ENCODE measurements at regions not wholly inside any gene's neighbourhood (a gene's known extent, or its start where the extent isn't known, plus 50 kb on each side); places are given as distances from the start of the nearest gene placed in this dataset.

DNA sequence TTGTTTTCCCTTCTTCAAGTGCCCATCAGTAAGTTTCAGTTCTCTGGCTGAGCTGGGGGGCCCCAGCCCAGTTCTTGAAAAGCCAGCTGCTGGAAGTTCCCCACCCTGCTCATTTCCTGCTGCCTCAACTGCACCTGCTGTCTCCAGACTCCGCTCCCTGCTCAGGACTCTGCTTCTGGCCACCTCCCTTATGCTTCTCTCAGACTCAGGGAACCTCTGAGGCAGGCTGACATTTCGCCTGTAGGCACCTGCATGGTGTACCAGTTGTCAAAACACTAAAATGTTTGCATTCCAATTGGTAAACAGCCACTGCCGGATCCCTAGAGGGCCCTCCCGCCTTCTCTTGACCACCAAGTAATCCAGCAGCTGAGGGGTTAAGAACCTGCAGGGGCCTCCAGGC is 136.5 kb upstream of the VRK1 start:
- DNase-seq (no peak), ATAC-seq (ENCODE audit: low read depth) (no peak)
- Histone ChIP-seq H3K4me2 (replicated peaks; ENCODE audit: low read depth, low read length, poor library complexity, severe bottlenecking) (no peak overlapping the region), H3K4me1 (ENCODE audit: control insufficient read depth in 2 of 2, insufficient read depth in 2 of 2, low read length in 2 of 2) (no peaks in the 10 kb centered on the region), H3K79me2 (ENCODE audit: control insufficient read depth, insufficient read depth, low read length) (no peaks in the 10 kb centered on the region), H3K4me3 (ENCODE audit: control extremely low read depth in 1 of 5, extremely low read depth in 1 of 5, insufficient read depth in 1 of 5, low read depth in 2 of 5, low read length in 4 of 5) (no peak overlapping the region), H3K36me3 (replicated peaks in 1 of 2; ENCODE audit: control extremely low read depth in 1 of 2, control insufficient read depth in 1 of 2, extremely low read depth in 1 of 2, insufficient read depth in 2 of 2, low read length in 1 of 2) (no peaks in the 10 kb centered on the region), H3K9me3 (ENCODE audit: control extremely low read depth in 1 of 3, control insufficient read depth in 2 of 3, insufficient read depth in 1 of 3, low read length in 2 of 3) (peaks cover 4 to 13% (median 10%) of the 10 kb centered on the region in 3 donors), H2AFZ (ENCODE audit: insufficient read depth, low read depth, low read length, poor library complexity, severe bottlenecking) (no peak overlapping the region), H3K9ac (ENCODE audit: low read length) (no peak overlapping the region), H4K20me1 (ENCODE audit: control insufficient read depth, insufficient read depth, low read length, poor library complexity, severe bottlenecking) (no peaks in the 10 kb centered on the region), H3K27ac (ENCODE audit: low read length in 2 of 2) (no peak overlapping the region), H3K27me3 (replicated peaks in 1 of 4; ENCODE audit: control extremely low read depth in 1 of 4, control insufficient read depth in 3 of 4, insufficient read depth in 4 of 4, low read length in 3 of 4) (peaks cover 0 to 14% (median 5%) of the 10 kb centered on the region in 4 experiments)
- Mint-ChIP-seq H3K9me3 (ENCODE audit: insufficient read depth) (peaks cover 8% of the 10 kb centered on the region), H3K27me3 (peaks cover 20% of the 10 kb centered on the region), H3K4me3 (no peak overlapping the region), H3K4me1 (peaks cover 2% of the 10 kb centered on the region), H3K27ac (no peak overlapping the region)
- 62% methylated on average over 4 of the region's 4 CpGs for WGBS (ENCODE audit: insufficient coverage)
- intact Hi-C loops (cut with micrococcal nuclease): no loop called here
- CTCF ChIA-PET: interaction anchor here (1.3 kb wide), 1 partner anchor 9 kb away, joined by 3 read pairs; no protein-coding TSS in a partner anchor
- TF ChIP-seq, protein P1, sequence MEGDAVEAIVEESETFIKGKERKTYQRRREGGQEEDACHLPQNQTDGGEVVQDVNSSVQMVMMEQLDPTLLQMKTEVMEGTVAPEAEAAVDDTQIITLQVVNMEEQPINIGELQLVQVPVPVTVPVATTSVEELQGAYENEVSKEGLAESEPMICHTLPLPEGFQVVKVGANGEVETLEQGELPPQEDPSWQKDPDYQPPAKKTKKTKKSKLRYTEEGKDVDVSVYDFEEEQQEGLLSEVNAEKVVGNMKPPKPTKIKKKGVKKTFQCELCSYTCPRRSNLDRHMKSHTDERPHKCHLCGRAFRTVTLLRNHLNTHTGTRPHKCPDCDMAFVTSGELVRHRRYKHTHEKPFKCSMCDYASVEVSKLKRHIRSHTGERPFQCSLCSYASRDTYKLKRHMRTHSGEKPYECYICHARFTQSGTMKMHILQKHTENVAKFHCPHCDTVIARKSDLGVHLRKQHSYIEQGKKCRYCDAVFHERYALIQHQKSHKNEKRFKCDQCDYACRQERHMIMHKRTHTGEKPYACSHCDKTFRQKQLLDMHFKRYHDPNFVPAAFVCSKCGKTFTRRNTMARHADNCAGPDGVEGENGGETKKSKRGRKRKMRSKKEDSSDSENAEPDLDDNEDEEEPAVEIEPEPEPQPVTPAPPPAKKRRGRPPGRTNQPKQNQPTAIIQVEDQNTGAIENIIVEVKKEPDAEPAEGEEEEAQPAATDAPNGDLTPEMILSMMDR (IDR thresholded peaks at IDR 0.05): no peak
- no peak for TF ChIP-seq EZH2 (IDR thresholded peaks at IDR 0.05; ENCODE audit: borderline replicate concordance, insufficient read depth, low read depth, low read length, poor library complexity, severe bottlenecking)
- POLR2A ChIA-PET: no interaction called here

DNA sequence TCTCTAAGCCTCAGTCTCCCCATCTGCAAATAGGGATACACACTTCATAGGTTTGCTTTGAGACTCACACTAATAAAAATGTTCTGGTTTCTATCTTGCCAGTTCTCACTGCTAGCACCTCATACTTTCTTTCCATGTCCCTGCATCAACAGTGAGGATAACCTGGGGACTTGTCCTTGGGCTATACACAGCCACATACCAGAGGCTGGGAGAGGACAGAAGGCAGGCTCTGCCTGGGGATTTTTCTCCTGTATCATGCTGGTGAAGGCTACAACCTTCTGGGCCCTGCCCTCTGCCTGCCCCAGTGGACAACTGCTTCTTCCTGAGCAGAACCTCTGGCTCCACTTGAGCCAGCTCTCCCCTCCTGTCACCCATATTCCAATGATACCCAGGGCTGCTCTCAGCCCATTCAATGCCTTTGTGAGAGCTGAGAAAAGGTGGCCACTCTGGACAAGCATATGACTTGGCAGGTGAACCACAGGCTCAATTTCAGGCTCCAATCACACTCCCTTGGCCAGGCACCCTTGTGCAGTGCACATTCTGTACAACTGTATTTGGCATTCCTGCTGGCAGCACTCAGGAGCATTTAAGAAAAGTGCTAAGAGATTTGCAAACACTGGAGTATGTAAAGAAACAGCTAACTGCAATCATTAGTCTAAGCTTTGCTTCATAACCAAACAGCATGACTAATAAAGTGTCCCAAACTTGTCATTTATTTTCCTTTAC is 135.8 kb upstream of the VRK1 start:
- CTCF ChIA-PET: no interaction called here

More for the DNA sequence above, 135.8 kb upstream of the VRK1 start:
- Mint-ChIP-seq H3K9me3 (ENCODE audit: insufficient read depth) (peaks cover 8% of the 10 kb centered on the region), H3K4me1 (peaks cover 2% of the 10 kb centered on the region), H3K27ac (no peak overlapping the region), H3K27me3 (peaks cover 20% of the 10 kb centered on the region), H3K4me3 (no peak overlapping the region)
- no peak overlapping the region for H3K4me2 ChIP-seq (replicated peaks; ENCODE audit: low read depth, low read length, poor library complexity, severe bottlenecking)
- H3K79me2 ChIP-seq (ENCODE audit: control insufficient read depth, insufficient read depth, low read length): no peaks in the 10 kb centered on the region
- peaks cover 3 to 11% (median 11%) of the 10 kb centered on the region in 3 donors for H3K9me3 ChIP-seq (ENCODE audit: control extremely low read depth in 1 of 3, control insufficient read depth in 2 of 3, insufficient read depth in 1 of 3, low read length in 2 of 3)
- no peak overlapping the region for H3K27ac ChIP-seq (ENCODE audit: low read length in 2 of 2)
- no peak overlapping the region for H2AFZ ChIP-seq (ENCODE audit: insufficient read depth, low read depth, low read length, poor library complexity, severe bottlenecking)
- H3K9ac ChIP-seq (ENCODE audit: low read length): no peak overlapping the region
- no peaks in the 10 kb centered on the region for H3K36me3 ChIP-seq (replicated peaks in 1 of 2; ENCODE audit: control extremely low read depth in 1 of 2, control insufficient read depth in 1 of 2, extremely low read depth in 1 of 2, insufficient read depth in 2 of 2, low read length in 1 of 2)
- no peak overlapping the region for H3K4me3 ChIP-seq (ENCODE audit: control extremely low read depth in 1 of 5, extremely low read depth in 1 of 5, insufficient read depth in 1 of 5, low read depth in 2 of 5, low read length in 4 of 5)
- DNase-seq (no peak), ATAC-seq (ENCODE audit: low read depth) (no peak)
- intact Hi-C loops (cut with micrococcal nuclease): no loop called here
- H3K4me1 ChIP-seq (ENCODE audit: control insufficient read depth in 2 of 2, insufficient read depth in 2 of 2, low read length in 2 of 2): no peaks in the 10 kb centered on the region
- peaks cover 0 to 15% (median 5%) of the 10 kb centered on the region in 4 experiments for H3K27me3 ChIP-seq (replicated peaks in 1 of 4; ENCODE audit: control extremely low read depth in 1 of 4, control insufficient read depth in 3 of 4, insufficient read depth in 4 of 4, low read length in 3 of 4)
- no peaks in the 10 kb centered on the region for H4K20me1 ChIP-seq (ENCODE audit: control insufficient read depth, insufficient read depth, low read length, poor library complexity, severe bottlenecking)
- TF ChIP-seq, protein P1 (IDR thresholded peaks at IDR 0.05): no peak
- no peak for TF ChIP-seq EZH2 (IDR thresholded peaks at IDR 0.05; ENCODE audit: borderline replicate concordance, insufficient read depth, low read depth, low read length, poor library complexity, severe bottlenecking)
- POLR2A ChIA-PET: no interaction called here

Data from B cell (primary cell).